T-cell (primary cell): ENCODE measurements at regions not wholly inside any gene's neighbourhood (a gene's known extent, or its start where the extent isn't known, plus 50 kb on each side); places are given as distances from the start of the nearest gene placed in this dataset.
A peak's percentile ranks its signal among the peaks of the same experiment; 100 is the strongest.

ENCODE experiments used
- ATAC-seq, 4 experiments: fragments of 200-7000 bp in 3 of 4; fragments of 150-1000 bp in 1 of 4; cut with Tn5 transposase; replicated peaks in 1 of 4; 1 replicate in 3 of 4; 2 replicates in 1 of 4; pipeline ENCODE4 v1.10.0; 2021; ENCODE audit warnings: moderate library complexity in 3 of 4, mild to moderate bottlenecking in 2 of 4, moderate number of reproducible peaks in 1 of 4
- CTCF ChIA-PET, 2 donors: fragments of 300-600 bp; sonication (Branson Sonifier 250); formaldehyde crosslinking; loops; one replicate each; lab custom pipeline; 2022; ENCODE audit warnings: antibody characterized with exemption in 2 of 2; lab: Charles Lee
- POLR2A ChIA-PET, 2 donors: fragments of 300-600 bp; sonication (Branson Sonifier 250); formaldehyde crosslinking; loops; one replicate each; lab custom pipeline; 2022; ENCODE audit warnings: antibody characterized with exemption in 2 of 2; lab: Charles Lee
- DNase-seq, 35 experiments: peaks; one replicate each; pipeline versions ENCODE4 v3.0.0 to v3.0.0-alpha.2; 2013 to 2023
- H3K27ac ChIP-seq: one replicate; pipeline ENCODE4 v1.5.1; 2013; ENCODE audit warnings: low read length
- H3K27me3 ChIP-seq, 2 experiments: replicated peaks in 1 of 2; 1 replicate in 1 of 2; 2 replicates in 1 of 2; pipeline versions ENCODE4 v1.6.1 to v1.7.0; 2013; ENCODE audit warnings: low read length in 1 of 2, mixed read lengths in 1 of 2; ENCODE audit not compliant: control insufficient read depth in 2 of 2, insufficient read depth in 2 of 2; ENCODE audit errors: extremely low read depth in 1 of 2
- H3K36me3 ChIP-seq, 2 donors: 1 replicate in 1 of 2; 2 replicates in 1 of 2; pipeline versions ENCODE4 v1.6.1 to v1.7.0; 2013; ENCODE audit warnings: low read length in 1 of 2; ENCODE audit not compliant: control insufficient read depth in 2 of 2, insufficient read depth in 1 of 2; ENCODE audit errors: extremely low read depth in 1 of 2
- H3K4me1 ChIP-seq, 2 experiments: 1 replicate in 1 of 2; 2 replicates in 1 of 2; pipeline versions ENCODE4 v1.6.1 to v1.7.0; 2013; ENCODE audit warnings: low read length in 2 of 2, mixed read lengths in 1 of 2; ENCODE audit not compliant: insufficient read depth in 2 of 2, control insufficient read depth in 1 of 2; ENCODE audit errors: extremely low read depth in 1 of 2
- H3K4me3 ChIP-seq, 2 donors: 1 replicate in 1 of 2; 2 replicates in 1 of 2; pipeline versions ENCODE4 v1.5.1 to v1.7.0; 2013; ENCODE audit warnings: mild to moderate bottlenecking in 2 of 2, low read length in 1 of 2, moderate library complexity in 1 of 2; ENCODE audit not compliant: control insufficient read depth in 1 of 2; ENCODE audit errors: extremely low read depth in 1 of 2
- H3K9me3 ChIP-seq: 2 replicates; pipeline ENCODE4 v1.7.0; 2013
- H3K27ac Mint-ChIP-seq, 2 donors: one replicate each; pipeline ENCODE4 v1.8.0; 2020 to 2021; ENCODE audit warnings: mild to moderate bottlenecking in 2 of 2, mixed read lengths in 2 of 2
- H3K27me3 Mint-ChIP-seq, 2 donors: one replicate each; pipeline ENCODE4 v1.8.0; 2021 to 2022; ENCODE audit warnings: mixed read lengths in 2 of 2
- H3K36me3 Mint-ChIP-seq: one replicate; pipeline ENCODE4 v1.8.0; 2021; ENCODE audit warnings: mixed read lengths
- H3K4me1 Mint-ChIP-seq, 3 donors: one replicate each; pipeline ENCODE4 v1.8.0; 2020 to 2022; ENCODE audit warnings: mixed read lengths in 3 of 3, mild to moderate bottlenecking in 1 of 3
- H3K4me3 Mint-ChIP-seq, 3 donors: one replicate each; pipeline ENCODE4 v1.8.0; 2020 to 2022; ENCODE audit warnings: mild to moderate bottlenecking in 3 of 3, mixed read lengths in 3 of 3, moderate library complexity in 3 of 3
- H3K9me3 Mint-ChIP-seq, 3 donors: one replicate each; pipeline ENCODE4 v1.8.0; 2020 to 2022; ENCODE audit warnings: mixed read lengths in 3 of 3
- WGBS: methylation state at CpG from one replicate; pipeline ENCODE4 v1.1.5; 2013; ENCODE audit warnings: missing lambda C conversion rate; ENCODE audit not compliant: insufficient coverage; 5-methylcytosine and 5-hydroxymethylcytosine counted together

GRCh38 chr2:100703213-100703612 lies 116.7 kb upstream of the NPAS2 start:
- H3K36me3 Mint-ChIP-seq, result no peaks in the 10 kb centered on the region
- peaks cover 0 to 4% (median 3%) of the 10 kb centered on the region in 3 donors for H3K9me3 Mint-ChIP-seq
- ChIA-PET CTCF (no interaction called here), POLR2A (no interaction called here)
- no CpG with 5 or more reads among the region's 5 CpGs for WGBS
- no peak overlapping the region for H3K4me3 Mint-ChIP-seq
- H3K27ac ChIP-seq, result no peak overlapping the region
- no peaks in the 10 kb centered on the region for H3K9me3 ChIP-seq
- H3K27me3 Mint-ChIP-seq, result peaks cover 0 to 2% of the 10 kb centered on the region in 2 donors
- peaks cover 13 to 16% of the 10 kb centered on the region in 2 experiments for H3K4me1 ChIP-seq
- H3K4me1 Mint-ChIP-seq, result peaks cover 36 to 51% (median 36%) of the 10 kb centered on the region in 3 donors
- H3K36me3 ChIP-seq, result no peaks in the 10 kb centered on the region
- H3K4me3 ChIP-seq, result no peak overlapping the region
- no peak for DNase-seq
- ATAC-seq, result no peak
- H3K27me3 ChIP-seq, result peaks cover 0 to 11% of the 10 kb centered on the region in 2 experiments
- peak overlapping the region in 1 of 2 donors; percentile 68 for H3K27ac Mint-ChIP-seq

DNA sequence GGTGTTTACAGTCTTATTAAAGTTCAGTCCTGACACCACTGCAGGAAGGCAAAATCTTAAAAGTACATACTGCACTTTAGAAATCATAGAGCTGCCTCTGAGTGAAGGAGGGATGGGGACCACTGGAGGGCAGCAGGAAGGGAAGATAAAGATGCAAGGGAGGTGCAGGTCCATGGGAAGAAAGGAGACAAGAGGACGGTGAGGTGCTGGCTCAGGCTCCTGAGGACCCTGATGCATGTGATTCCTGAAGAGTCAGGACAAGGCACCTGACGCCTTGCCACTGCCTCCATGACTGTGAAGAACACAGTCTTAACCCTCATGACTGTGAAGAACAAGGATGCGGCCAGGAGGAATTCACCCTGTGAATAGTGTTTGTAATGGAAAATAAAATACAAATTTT lies 116.2 kb upstream of the NPAS2 start:
- Histone ChIP-seq H3K27ac (no peak overlapping the region), H3K4me3 (no peak overlapping the region), H3K36me3 (no peaks in the 10 kb centered on the region), H3K27me3 (peaks cover 0 to 11% of the 10 kb centered on the region in 2 experiments), H3K9me3 (no peaks in the 10 kb centered on the region), H3K4me1 (peaks cover 18 to 21% of the 10 kb centered on the region in 2 experiments)
- Mint-ChIP-seq H3K27ac (peak overlapping the region in 1 of 2 donors; percentile 68), H3K9me3 (peaks cover 0 to 4% (median 0%) of the 10 kb centered on the region in 3 donors), H3K4me3 (no peak overlapping the region), H3K36me3 (no peaks in the 10 kb centered on the region), H3K4me1 (peaks cover 39 to 54% (median 40%) of the 10 kb centered on the region in 3 donors), H3K27me3 (peaks cover 0 to 2% of the 10 kb centered on the region in 2 donors)
- ChIA-PET POLR2A (no interaction called here), CTCF (no interaction called here)
- DNase-seq (no peak), ATAC-seq (no peak)
- WGBS, result 81% methylated on average over 2 of the region's 3 CpGs

DNA sequence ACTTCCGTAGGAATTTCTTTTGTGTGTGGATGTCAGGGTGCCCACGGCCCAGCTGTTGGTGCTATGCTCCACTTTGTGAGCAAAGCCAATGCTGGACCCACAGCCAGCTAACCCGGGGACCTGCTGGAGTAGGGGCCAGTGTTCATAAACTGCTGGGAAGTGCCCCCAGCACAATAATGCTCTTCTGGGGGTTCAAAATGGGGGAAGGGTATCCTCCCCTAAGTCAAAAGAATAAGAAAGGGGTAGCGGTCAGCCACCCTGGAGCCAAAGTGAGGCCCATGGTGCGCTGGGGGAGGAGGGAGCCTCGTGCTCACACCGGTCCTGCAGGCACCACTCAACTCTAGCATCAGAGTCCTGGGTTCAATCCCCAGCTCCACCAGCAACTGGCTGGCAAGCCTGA lies 115.8 kb upstream of the NPAS2 start:
- H3K4me1 Mint-ChIP-seq, result peaks cover 39 to 54% (median 40%) of the 10 kb centered on the region in 3 donors
- H3K27ac Mint-ChIP-seq, result no peak overlapping the region
- Histone ChIP-seq H3K27me3 (peaks cover 0 to 9% of the 10 kb centered on the region in 2 experiments), H3K9me3 (no peaks in the 10 kb centered on the region), H3K4me1 (peaks cover 18 to 21% of the 10 kb centered on the region in 2 experiments), H3K4me3 (no peak overlapping the region), H3K27ac (no peak overlapping the region), H3K36me3 (no peaks in the 10 kb centered on the region)
- H3K9me3 Mint-ChIP-seq, result peaks cover 0 to 4% (median 0%) of the 10 kb centered on the region in 3 donors
- CTCF ChIA-PET, result no interaction called here
- 73% methylated on average over 2 of the region's 7 CpGs for WGBS
- DNase-seq (no peak), ATAC-seq (no peak)
- no peaks in the 10 kb centered on the region for H3K36me3 Mint-ChIP-seq
- peaks cover 0 to 2% of the 10 kb centered on the region in 2 donors for H3K27me3 Mint-ChIP-seq
- POLR2A ChIA-PET, result no interaction called here
- no peak overlapping the region for H3K4me3 Mint-ChIP-seq

DNA sequence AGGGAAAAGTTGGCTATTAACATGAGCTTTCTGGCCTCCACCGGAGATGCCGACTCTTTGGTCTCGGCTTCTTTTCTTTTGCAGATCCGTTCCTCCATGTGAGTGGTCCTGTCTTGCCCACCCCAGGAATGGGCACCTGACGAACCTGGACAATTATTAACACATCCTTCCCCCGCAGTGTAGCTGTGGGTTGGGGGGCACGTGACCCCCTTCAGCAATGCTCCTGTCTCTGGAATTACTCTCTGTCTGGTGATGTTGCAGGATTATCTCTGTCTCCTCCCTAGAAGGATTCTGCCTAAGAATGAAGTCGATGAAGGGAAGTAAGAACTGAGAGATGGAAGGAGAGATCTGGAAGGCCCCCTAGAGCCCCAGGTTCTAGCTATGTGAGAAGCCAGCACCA lies 115.2 kb upstream of the NPAS2 start:
- CTCF ChIA-PET, result interaction anchor here in 1 of 2 donors (0.6 kb wide), 1 partner anchor 588 kb away, joined by 5 read pairs; no protein-coding TSS in a partner anchor
- peaks cover 39 to 54% (median 40%) of the 10 kb centered on the region in 3 donors for H3K4me1 Mint-ChIP-seq
- POLR2A ChIA-PET, result interaction anchor here in 1 of 2 donors (0.5 kb wide), 1 partner anchor 88 kb away, joined by 3 read pairs; no protein-coding TSS in a partner anchor
- Histone ChIP-seq H3K36me3 (no peaks in the 10 kb centered on the region), H3K27ac (no peak overlapping the region), H3K4me3 (no peak overlapping the region), H3K9me3 (no peaks in the 10 kb centered on the region), H3K4me1 (peaks cover 18 to 21% of the 10 kb centered on the region in 2 experiments), H3K27me3 (peaks cover 0 to 7% of the 10 kb centered on the region in 2 experiments)
- peaks cover 0 to 2% of the 10 kb centered on the region in 2 donors for H3K27me3 Mint-ChIP-seq
- DNase-seq (no peak), ATAC-seq (no peak)
- no peak overlapping the region for H3K27ac Mint-ChIP-seq
- H3K4me3 Mint-ChIP-seq, result no peak overlapping the region
- H3K36me3 Mint-ChIP-seq, result no peaks in the 10 kb centered on the region
- peaks cover 0 to 4% (median 0%) of the 10 kb centered on the region in 3 donors for H3K9me3 Mint-ChIP-seq
- WGBS, result 100% methylated on average over 2 of the region's 8 CpGs

GRCh38 chr2:100707016-100707947 lies 112.7 kb upstream of the NPAS2 start:
- H3K4me3 ChIP-seq, result peak overlapping the region in 1 of 2 donors; percentile 26
- H3K27ac ChIP-seq, result no peak overlapping the region
- 79% methylated on average over 19 of the region's 21 CpGs for WGBS
- Mint-ChIP-seq H3K4me3 (peak overlapping the region in 2 of 3 donors; percentile 0 to 35), H3K4me1 (peaks cover 39 to 48% (median 40%) of the 10 kb centered on the region in 3 donors), H3K36me3 (no peaks in the 10 kb centered on the region), H3K27me3 (no peaks in the 10 kb centered on the region), H3K9me3 (no peaks in the 10 kb centered on the region), H3K27ac (peak overlapping the region in 1 of 2 donors; percentile 14)
- ChIA-PET CTCF (no interaction called here), POLR2A (no interaction called here)
- DNase-seq (no peak), ATAC-seq (peak in 1 of 4 experiments; percentile 24)
- no peaks in the 10 kb centered on the region for H3K9me3 ChIP-seq
- H3K27me3 ChIP-seq, result peaks cover 0 to 7% of the 10 kb centered on the region in 2 experiments
- H3K4me1 ChIP-seq, result peaks cover 18 to 21% of the 10 kb centered on the region in 2 experiments
- no peaks in the 10 kb centered on the region for H3K36me3 ChIP-seq

- Histone ChIP-seq H3K4me1 (peaks cover 18 to 21% of the 10 kb centered on the region in 2 experiments), H3K4me3 (no peak overlapping the region), H3K36me3 (no peaks in the 10 kb centered on the region), H3K27ac (no peak overlapping the region), H3K9me3 (no peaks in the 10 kb centered on the region), H3K27me3 (peaks cover 0 to 7% of the 10 kb centered on the region in 2 experiments)
- Mint-ChIP-seq H3K9me3 (no peaks in the 10 kb centered on the region), H3K4me3 (peak overlapping the region in 1 of 3 donors; percentile 35), H3K36me3 (no peaks in the 10 kb centered on the region), H3K27me3 (no peaks in the 10 kb centered on the region), H3K27ac (no peak overlapping the region), H3K4me1 (peaks cover 33 to 42% (median 38%) of the 10 kb centered on the region in 3 donors)
- ChIA-PET CTCF (interaction anchor here in 1 of 2 donors (0.6 kb wide), 1 partner anchor 139 kb away, joined by 3 read pairs; no protein-coding TSS in a partner anchor), POLR2A (no interaction called here)
- ATAC-seq, result no peak
- DNase-seq, result no peak
- WGBS, result 67% methylated on average over 3 of the region's 3 CpGs
These were observed 111.6 kb upstream of the NPAS2 start for GRCh38 chr2:100708333-100708732.
